WTC11 (cell line): ENCODE measurements at regions not wholly inside any gene's neighbourhood (a gene's known extent, or its start where the extent isn't known, plus 50 kb on each side); places are given as distances from the start of the nearest gene placed in this dataset.

Experiments
- ATAC-seq: fragments of 200-7000 bp; cut with Tn5 transposase; 2 replicates; pipeline ENCODE4 v1.10.0; 2021; ENCODE audit warnings: mild to moderate bottlenecking, moderate library complexity
- CTCF ChIA-PET: fragments of 300-600 bp; sonication (Branson Sonifier 250); formaldehyde crosslinking; loops from one replicate; lab custom pipeline; 2021; ENCODE audit warnings: antibody characterized with exemption; lab: Charles Lee
- POLR2A ChIA-PET: fragments of 350-600 bp; sonication (Branson Sonifier 250); formaldehyde crosslinking; loops from one replicate; lab custom pipeline; 2021; ENCODE audit warnings: antibody characterized with exemption; lab: Charles Lee
- DNase-seq: peaks from one replicate; pipeline ENCODE4 v3.0.0; 2021; ENCODE audit warnings: low spot score
- H3K27ac Mint-ChIP-seq: 2 replicates; pipeline ENCODE4 v1.8.0; 2021; ENCODE audit warnings: mixed read lengths
- H3K27me3 Mint-ChIP-seq: 2 replicates; pipeline ENCODE4 v1.8.0; 2021; ENCODE audit warnings: low read depth, mild to moderate bottlenecking, moderate library complexity, mixed read lengths
- H3K36me3 Mint-ChIP-seq: 2 replicates; pipeline ENCODE4 v1.8.0; 2021; ENCODE audit warnings: mixed read lengths
- H3K4me1 Mint-ChIP-seq: 2 replicates; pipeline ENCODE4 v1.8.0; 2022; ENCODE audit warnings: mixed read lengths
- H3K4me3 Mint-ChIP-seq: 2 replicates; pipeline ENCODE4 v1.8.0; 2021; ENCODE audit warnings: mild to moderate bottlenecking, moderate library complexity, mixed read lengths
- H3K9me3 Mint-ChIP-seq: 2 replicates; pipeline ENCODE4 v1.8.0; 2021; ENCODE audit warnings: mixed read lengths
- FOXK1 ChIP-seq: sonication (generic); formaldehyde crosslinking; IDR thresholded peaks from 2 replicates; pipeline ENCODE4 v1.8.0; 2022; ENCODE audit warnings: mild to moderate bottlenecking, moderate library complexity, missing genetic modification reagents
- FOXP1 ChIP-seq: sonication (generic); formaldehyde crosslinking; IDR thresholded peaks from 2 replicates; pipeline ENCODE4 v1.8.0; 2022; ENCODE audit warnings: missing genetic modification reagents, mild to moderate bottlenecking, moderate library complexity, borderline replicate concordance
- JAZF1 ChIP-seq: fragments of 250-450 bp; sonication (Bioruptor Pico); IDR thresholded peaks from 2 replicates; pipeline ENCODE4 v1.9.0; 2021; ENCODE audit warnings: moderate library complexity, mild to moderate bottlenecking, inconsistent platforms
- NFE2L1 ChIP-seq: sonication (generic); formaldehyde crosslinking; IDR thresholded peaks from 2 replicates; pipeline ENCODE4 v1.8.1; 2023; ENCODE audit warnings: missing genetic modification reagents
- NR2C2 ChIP-seq: sonication (generic); formaldehyde crosslinking; IDR thresholded peaks from 2 replicates; pipeline ENCODE4 v1.8.0; 2022; ENCODE audit warnings: mild to moderate bottlenecking, missing genetic modification reagents
- RELA ChIP-seq: sonication (generic); formaldehyde crosslinking; IDR thresholded peaks from 2 replicates; pipeline ENCODE4 v1.8.1; 2022; ENCODE audit warnings: missing genetic modification reagents, mild to moderate bottlenecking, borderline replicate concordance
- SP1 ChIP-seq: sonication (generic); formaldehyde crosslinking; conservative IDR thresholded peaks from 2 replicates; pipeline ENCODE4 v1.8.1; 2022; ENCODE audit warnings: missing genetic modification reagents
- TEAD4 ChIP-seq: sonication (generic); formaldehyde crosslinking; IDR thresholded peaks from 2 replicates; pipeline ENCODE4 v1.8.0; 2022; ENCODE audit warnings: mild to moderate bottlenecking, missing genetic modification reagents
- ZNF121 ChIP-seq: sonication (generic); formaldehyde crosslinking; IDR thresholded peaks from 2 replicates; pipeline ENCODE4 v1.8.0; 2023; ENCODE audit warnings: missing genetic modification reagents
- ZNF219 ChIP-seq: sonication (generic); formaldehyde crosslinking; IDR thresholded peaks from 2 replicates; pipeline ENCODE4 v1.8.0; 2023; ENCODE audit warnings: missing genetic modification reagents, mild to moderate bottlenecking, borderline replicate concordance
- ZNF232 ChIP-seq: sonication (generic); formaldehyde crosslinking; IDR thresholded peaks from 2 replicates; pipeline ENCODE4 v1.8.0; 2022; ENCODE audit warnings: mild to moderate bottlenecking, missing genetic modification reagents
- ZNF416 ChIP-seq: fragments of 250-450 bp; sonication (Bioruptor Pico); IDR thresholded peaks from 2 replicates; pipeline ENCODE4 v1.9.0; 2021; ENCODE audit warnings: mild to moderate bottlenecking, inconsistent platforms
- ZNF423 ChIP-seq: fragments of 250-450 bp; sonication (Bioruptor Pico); IDR thresholded peaks from 2 replicates; pipeline ENCODE4 v2.1.2; 2022; ENCODE audit warnings: mild to moderate bottlenecking, moderate library complexity
- TF ChIP-seq, protein P1 (sequence below): sonication (generic); formaldehyde crosslinking; IDR thresholded peaks from 2 replicates; pipeline ENCODE4 v1.8.1; 2022; ENCODE audit warnings: missing genetic modification reagents, borderline replicate concordance
- TF ChIP-seq, protein P2 (sequence below): sonication (generic); formaldehyde crosslinking; IDR thresholded peaks from 2 replicates; pipeline ENCODE4 v1.8.0; 2022; ENCODE audit warnings: missing genetic modification reagents
- TF ChIP-seq, protein P3 (sequence below): sonication (generic); formaldehyde crosslinking; IDR thresholded peaks from 2 replicates; pipeline ENCODE4 v1.8.0; 2022; ENCODE audit warnings: mild to moderate bottlenecking, missing genetic modification reagents
- TF ChIP-seq, protein P4 (sequence below): fragments of 250-450 bp; sonication (Bioruptor Pico); IDR thresholded peaks from 2 replicates; pipeline ENCODE4 v1.9.0; 2021; ENCODE audit warnings: moderate library complexity, mild to moderate bottlenecking, inconsistent platforms, borderline replicate concordance
- TF ChIP-seq, protein P5 (sequence below): sonication (generic); formaldehyde crosslinking; IDR thresholded peaks from 2 replicates; pipeline ENCODE4 v1.8.1; 2023; ENCODE audit warnings: mild to moderate bottlenecking, missing genetic modification reagents, moderate library complexity
- TF ChIP-seq, protein P6 (sequence below): fragments of 250-450 bp; sonication (Bioruptor Pico); IDR thresholded peaks from 2 replicates; pipeline ENCODE4 v1.9.0; 2021; ENCODE audit warnings: mild to moderate bottlenecking, borderline replicate concordance
- TF ChIP-seq, protein P7 (sequence below): sonication (generic); formaldehyde crosslinking; IDR thresholded peaks from 2 replicates; pipeline ENCODE4 v1.8.0; 2022; ENCODE audit warnings: mild to moderate bottlenecking, missing genetic modification reagents

DNA sequence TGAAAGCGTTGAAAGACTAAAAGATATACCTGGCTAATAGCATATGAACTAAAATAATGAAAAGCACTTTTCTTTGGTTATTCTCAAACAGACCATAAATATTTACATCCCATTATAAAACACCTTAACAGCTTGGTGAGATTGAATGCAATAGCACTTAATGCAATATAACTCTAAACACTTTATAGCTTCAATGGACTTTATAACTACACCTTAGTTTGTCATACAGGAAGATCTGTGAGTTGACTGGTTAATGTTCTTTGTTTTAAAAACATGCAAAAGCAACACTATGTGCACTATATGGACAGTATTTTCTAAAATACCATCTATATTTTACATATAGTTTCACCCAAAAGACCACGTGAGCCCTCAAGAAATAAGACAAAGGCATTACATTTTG, 353.3 kb upstream of the ACVR2A start:
- DNase-seq (no peak), ATAC-seq (no peak)
- no peak overlapping the region for H3K4me3 Mint-ChIP-seq
- H3K36me3 Mint-ChIP-seq, result no peaks in the 10 kb centered on the region
- H3K27ac Mint-ChIP-seq, result no peak overlapping the region
- H3K27me3 Mint-ChIP-seq, result no peaks in the 10 kb centered on the region
- POLR2A ChIA-PET, result no interaction called here
- H3K9me3 Mint-ChIP-seq, result peaks cover 7% of the 10 kb centered on the region
- peaks cover 39% of the 10 kb centered on the region for H3K4me1 Mint-ChIP-seq
- CTCF ChIA-PET, result no interaction called here
- TF ChIP-seq FOXP1 (no peak), ZNF423 (no peak), SP1 (CRISPR knock-in tag) (no peak), ZNF232 (no peak), ZNF121 (CRISPR knock-in tag) (no peak), FOXK1 (CRISPR knock-in tag) (no peak), NR2C2 (CRISPR knock-in tag) (no peak), NFE2L1 (CRISPR knock-in tag) (no peak), ZNF219 (no peak), JAZF1 (CRISPR knock-in tag) (no peak), TEAD4 (CRISPR knock-in tag) (no peak), RELA (no peak), ZNF416 (CRISPR knock-in tag) (no peak)
- TF ChIP-seq, protein P1, sequence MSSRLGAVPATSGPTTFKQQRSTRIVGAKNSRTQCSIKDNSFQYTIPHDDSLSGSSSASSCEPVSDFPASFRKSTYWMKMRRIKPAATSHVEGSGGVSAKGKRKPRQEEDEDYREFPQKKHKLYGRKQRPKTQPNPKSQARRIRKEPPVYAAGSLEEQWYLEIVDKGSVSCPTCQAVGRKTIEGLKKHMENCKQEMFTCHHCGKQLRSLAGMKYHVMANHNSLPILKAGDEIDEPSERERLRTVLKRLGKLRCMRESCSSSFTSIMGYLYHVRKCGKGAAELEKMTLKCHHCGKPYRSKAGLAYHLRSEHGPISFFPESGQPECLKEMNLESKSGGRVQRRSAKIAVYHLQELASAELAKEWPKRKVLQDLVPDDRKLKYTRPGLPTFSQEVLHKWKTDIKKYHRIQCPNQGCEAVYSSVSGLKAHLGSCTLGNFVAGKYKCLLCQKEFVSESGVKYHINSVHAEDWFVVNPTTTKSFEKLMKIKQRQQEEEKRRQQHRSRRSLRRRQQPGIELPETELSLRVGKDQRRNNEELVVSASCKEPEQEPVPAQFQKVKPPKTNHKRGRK, result no peak
- TF ChIP-seq, protein P2, sequence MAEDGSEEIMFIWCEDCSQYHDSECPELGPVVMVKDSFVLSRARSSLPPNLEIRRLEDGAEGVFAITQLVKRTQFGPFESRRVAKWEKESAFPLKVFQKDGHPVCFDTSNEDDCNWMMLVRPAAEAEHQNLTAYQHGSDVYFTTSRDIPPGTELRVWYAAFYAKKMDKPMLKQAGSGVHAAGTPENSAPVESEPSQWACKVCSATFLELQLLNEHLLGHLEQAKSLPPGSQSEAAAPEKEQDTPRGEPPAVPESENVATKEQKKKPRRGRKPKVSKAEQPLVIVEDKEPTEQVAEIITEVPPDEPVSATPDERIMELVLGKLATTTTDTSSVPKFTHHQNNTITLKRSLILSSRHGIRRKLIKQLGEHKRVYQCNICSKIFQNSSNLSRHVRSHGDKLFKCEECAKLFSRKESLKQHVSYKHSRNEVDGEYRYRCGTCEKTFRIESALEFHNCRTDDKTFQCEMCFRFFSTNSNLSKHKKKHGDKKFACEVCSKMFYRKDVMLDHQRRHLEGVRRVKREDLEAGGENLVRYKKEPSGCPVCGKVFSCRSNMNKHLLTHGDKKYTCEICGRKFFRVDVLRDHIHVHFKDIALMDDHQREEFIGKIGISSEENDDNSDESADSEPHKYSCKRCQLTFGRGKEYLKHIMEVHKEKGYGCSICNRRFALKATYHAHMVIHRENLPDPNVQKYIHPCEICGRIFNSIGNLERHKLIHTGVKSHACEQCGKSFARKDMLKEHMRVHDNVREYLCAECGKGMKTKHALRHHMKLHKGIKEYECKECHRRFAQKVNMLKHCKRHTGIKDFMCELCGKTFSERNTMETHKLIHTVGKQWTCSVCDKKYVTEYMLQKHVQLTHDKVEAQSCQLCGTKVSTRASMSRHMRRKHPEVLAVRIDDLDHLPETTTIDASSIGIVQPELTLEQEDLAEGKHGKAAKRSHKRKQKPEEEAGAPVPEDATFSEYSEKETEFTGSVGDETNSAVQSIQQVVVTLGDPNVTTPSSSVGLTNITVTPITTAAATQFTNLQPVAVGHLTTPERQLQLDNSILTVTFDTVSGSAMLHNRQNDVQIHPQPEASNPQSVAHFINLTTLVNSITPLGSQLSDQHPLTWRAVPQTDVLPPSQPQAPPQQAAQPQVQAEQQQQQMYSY (CRISPR knock-in tag), result no peak
- TF ChIP-seq, protein P3, sequence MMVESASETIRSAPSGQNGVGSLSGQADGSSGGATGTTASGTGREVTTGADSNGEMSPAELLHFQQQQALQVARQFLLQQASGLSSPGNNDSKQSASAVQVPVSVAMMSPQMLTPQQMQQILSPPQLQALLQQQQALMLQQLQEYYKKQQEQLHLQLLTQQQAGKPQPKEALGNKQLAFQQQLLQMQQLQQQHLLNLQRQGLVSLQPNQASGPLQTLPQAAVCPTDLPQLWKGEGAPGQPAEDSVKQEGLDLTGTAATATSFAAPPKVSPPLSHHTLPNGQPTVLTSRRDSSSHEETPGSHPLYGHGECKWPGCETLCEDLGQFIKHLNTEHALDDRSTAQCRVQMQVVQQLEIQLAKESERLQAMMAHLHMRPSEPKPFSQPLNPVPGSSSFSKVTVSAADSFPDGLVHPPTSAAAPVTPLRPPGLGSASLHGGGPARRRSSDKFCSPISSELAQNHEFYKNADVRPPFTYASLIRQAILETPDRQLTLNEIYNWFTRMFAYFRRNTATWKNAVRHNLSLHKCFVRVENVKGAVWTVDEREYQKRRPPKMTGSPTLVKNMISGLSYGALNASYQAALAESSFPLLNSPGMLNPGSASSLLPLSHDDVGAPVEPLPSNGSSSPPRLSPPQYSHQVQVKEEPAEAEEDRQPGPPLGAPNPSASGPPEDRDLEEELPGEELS (CRISPR knock-in tag), result no peak
- TF ChIP-seq, protein P4, sequence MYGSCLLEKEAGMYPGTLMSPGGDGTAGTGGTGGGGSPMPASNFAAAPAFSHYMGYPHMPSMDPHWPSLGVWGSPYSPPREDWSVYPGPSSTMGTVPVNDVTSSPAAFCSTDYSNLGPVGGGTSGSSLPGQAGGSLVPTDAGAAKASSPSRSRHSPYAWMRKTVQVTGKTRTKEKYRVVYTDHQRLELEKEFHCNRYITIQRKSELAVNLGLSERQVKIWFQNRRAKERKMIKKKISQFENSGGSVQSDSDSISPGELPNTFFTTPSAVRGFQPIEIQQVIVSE (CRISPR knock-in tag), result no peak
- TF ChIP-seq, protein P5, sequence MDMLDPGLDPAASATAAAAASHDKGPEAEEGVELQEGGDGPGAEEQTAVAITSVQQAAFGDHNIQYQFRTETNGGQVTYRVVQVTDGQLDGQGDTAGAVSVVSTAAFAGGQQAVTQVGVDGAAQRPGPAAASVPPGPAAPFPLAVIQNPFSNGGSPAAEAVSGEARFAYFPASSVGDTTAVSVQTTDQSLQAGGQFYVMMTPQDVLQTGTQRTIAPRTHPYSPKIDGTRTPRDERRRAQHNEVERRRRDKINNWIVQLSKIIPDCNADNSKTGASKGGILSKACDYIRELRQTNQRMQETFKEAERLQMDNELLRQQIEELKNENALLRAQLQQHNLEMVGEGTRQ (CRISPR knock-in tag), result no peak
- TF ChIP-seq, protein P6, sequence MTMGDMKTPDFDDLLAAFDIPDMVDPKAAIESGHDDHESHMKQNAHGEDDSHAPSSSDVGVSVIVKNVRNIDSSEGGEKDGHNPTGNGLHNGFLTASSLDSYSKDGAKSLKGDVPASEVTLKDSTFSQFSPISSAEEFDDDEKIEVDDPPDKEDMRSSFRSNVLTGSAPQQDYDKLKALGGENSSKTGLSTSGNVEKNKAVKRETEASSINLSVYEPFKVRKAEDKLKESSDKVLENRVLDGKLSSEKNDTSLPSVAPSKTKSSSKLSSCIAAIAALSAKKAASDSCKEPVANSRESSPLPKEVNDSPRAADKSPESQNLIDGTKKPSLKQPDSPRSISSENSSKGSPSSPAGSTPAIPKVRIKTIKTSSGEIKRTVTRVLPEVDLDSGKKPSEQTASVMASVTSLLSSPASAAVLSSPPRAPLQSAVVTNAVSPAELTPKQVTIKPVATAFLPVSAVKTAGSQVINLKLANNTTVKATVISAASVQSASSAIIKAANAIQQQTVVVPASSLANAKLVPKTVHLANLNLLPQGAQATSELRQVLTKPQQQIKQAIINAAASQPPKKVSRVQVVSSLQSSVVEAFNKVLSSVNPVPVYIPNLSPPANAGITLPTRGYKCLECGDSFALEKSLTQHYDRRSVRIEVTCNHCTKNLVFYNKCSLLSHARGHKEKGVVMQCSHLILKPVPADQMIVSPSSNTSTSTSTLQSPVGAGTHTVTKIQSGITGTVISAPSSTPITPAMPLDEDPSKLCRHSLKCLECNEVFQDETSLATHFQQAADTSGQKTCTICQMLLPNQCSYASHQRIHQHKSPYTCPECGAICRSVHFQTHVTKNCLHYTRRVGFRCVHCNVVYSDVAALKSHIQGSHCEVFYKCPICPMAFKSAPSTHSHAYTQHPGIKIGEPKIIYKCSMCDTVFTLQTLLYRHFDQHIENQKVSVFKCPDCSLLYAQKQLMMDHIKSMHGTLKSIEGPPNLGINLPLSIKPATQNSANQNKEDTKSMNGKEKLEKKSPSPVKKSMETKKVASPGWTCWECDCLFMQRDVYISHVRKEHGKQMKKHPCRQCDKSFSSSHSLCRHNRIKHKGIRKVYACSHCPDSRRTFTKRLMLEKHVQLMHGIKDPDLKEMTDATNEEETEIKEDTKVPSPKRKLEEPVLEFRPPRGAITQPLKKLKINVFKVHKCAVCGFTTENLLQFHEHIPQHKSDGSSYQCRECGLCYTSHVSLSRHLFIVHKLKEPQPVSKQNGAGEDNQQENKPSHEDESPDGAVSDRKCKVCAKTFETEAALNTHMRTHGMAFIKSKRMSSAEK (CRISPR knock-in tag), result no peak
- TF ChIP-seq, protein P7, sequence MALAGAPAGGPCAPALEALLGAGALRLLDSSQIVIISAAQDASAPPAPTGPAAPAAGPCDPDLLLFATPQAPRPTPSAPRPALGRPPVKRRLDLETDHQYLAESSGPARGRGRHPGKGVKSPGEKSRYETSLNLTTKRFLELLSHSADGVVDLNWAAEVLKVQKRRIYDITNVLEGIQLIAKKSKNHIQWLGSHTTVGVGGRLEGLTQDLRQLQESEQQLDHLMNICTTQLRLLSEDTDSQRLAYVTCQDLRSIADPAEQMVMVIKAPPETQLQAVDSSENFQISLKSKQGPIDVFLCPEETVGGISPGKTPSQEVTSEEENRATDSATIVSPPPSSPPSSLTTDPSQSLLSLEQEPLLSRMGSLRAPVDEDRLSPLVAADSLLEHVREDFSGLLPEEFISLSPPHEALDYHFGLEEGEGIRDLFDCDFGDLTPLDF (CRISPR knock-in tag), result no peak
